Stomach (tissue), 8 donors: ENCODE measurements at regions not wholly inside any gene's neighbourhood (a gene's known extent, or its start where the extent isn't known, plus 50 kb on each side); places are given as distances from the start of the nearest gene placed in this dataset.
A peak's percentile ranks its signal among the peaks of the same experiment; 100 is the strongest.

Source experiments
- DNase-seq, 2 donors: peaks; one replicate each; pipeline versions ENCODE4 v3.0.0 to v3.0.0-alpha.2; 2013 to 2019
- H3K27ac ChIP-seq, 5 donors: fragments of 200-600 bp in 4 of 5; sonication (generic) in 4 of 5; one replicate each; pipeline ENCODE4 v1.5.1; 2013 to 2019; ENCODE audit warnings: mild to moderate bottlenecking in 1 of 5, moderate library complexity in 1 of 5
- H3K27me3 ChIP-seq, 3 donors: fragments of 200-600 bp; sonication (generic); one replicate each; pipeline ENCODE4 v1.5.1; 2017 to 2019; ENCODE audit warnings: mixed run types in 1 of 3
- H3K36me3 ChIP-seq, 4 donors: fragments of 200-600 bp; sonication (generic); 1 replicate in 3 of 4; 2 replicates in 1 of 4; pipeline ENCODE4 v1.5.1; 2016 to 2019
- H3K4me1 ChIP-seq, 4 donors: fragments of 200-600 bp; sonication (generic); one replicate each; pipeline ENCODE4 v1.5.1; 2016 to 2019
- H3K4me3 ChIP-seq, 4 donors: fragments of 200-600 bp; sonication (generic) in 3 of 4; one replicate each; pipeline ENCODE4 v1.5.1; 2016 to 2019; ENCODE audit warnings: mild to moderate bottlenecking in 1 of 4
- H3K9me3 ChIP-seq, 4 donors: fragments of 200-600 bp; sonication (generic); one replicate each; pipeline ENCODE4 v1.5.1; 2016 to 2019
- EP300 ChIP-seq: sonication (generic); formaldehyde crosslinking; IDR thresholded peaks from one replicate; pipeline ENCODE4 v1.6.1; 2017; ENCODE audit warnings: antibody characterized with exemption
- POLR2A ChIP-seq, 4 donors: fragments of 450-650 bp; IDR thresholded peaks; one replicate each; pipeline ENCODE4 v1.6.1; 2016; ENCODE audit warnings: antibody characterized with exemption in 4 of 4, control low read depth in 2 of 4, mild to moderate bottlenecking in 1 of 4, moderate library complexity in 1 of 4
- POLR2AphosphoS5 ChIP-seq, 3 donors: sonication (generic); formaldehyde crosslinking; IDR thresholded peaks; one replicate each; pipeline ENCODE4 v1.6.1; 2016; ENCODE audit warnings: antibody characterized with exemption in 3 of 3
- WGBS, 5 donors: extraction: QIAGEN DNeasy Blood & Tissue Kit in 3 of 5; methylation state at CpG; one replicate each; pipeline versions ENCODE4 v1.1.5 to v1.1.7; 2013 to 2018; 5-methylcytosine and 5-hydroxymethylcytosine counted together
- intact Hi-C: fragments of 100-400 bp; cut with DNase I; formaldehyde crosslinking; loops from one replicate; pipeline ENCODE4 v1.15.1; 2023; ENCODE audit warnings: low total_unique reads
- TF ChIP-seq, protein P1 (sequence below), 7 experiments: fragments of 450-650 bp in 4 of 7; fragments of 200-600 bp in 3 of 7; sonication (generic) in 3 of 7; IDR thresholded peaks; one replicate each; pipeline ENCODE4 v1.5.1; 2016 to 2019; ENCODE audit warnings: antibody characterized with exemption in 7 of 7, control low read depth in 2 of 7, mild to moderate bottlenecking in 1 of 7
- donor health status: healthy with polysubstance abuse.
- donor health status: Bipolar disorder and iron deficiency.
- donor health status: healthy.

DNA sequence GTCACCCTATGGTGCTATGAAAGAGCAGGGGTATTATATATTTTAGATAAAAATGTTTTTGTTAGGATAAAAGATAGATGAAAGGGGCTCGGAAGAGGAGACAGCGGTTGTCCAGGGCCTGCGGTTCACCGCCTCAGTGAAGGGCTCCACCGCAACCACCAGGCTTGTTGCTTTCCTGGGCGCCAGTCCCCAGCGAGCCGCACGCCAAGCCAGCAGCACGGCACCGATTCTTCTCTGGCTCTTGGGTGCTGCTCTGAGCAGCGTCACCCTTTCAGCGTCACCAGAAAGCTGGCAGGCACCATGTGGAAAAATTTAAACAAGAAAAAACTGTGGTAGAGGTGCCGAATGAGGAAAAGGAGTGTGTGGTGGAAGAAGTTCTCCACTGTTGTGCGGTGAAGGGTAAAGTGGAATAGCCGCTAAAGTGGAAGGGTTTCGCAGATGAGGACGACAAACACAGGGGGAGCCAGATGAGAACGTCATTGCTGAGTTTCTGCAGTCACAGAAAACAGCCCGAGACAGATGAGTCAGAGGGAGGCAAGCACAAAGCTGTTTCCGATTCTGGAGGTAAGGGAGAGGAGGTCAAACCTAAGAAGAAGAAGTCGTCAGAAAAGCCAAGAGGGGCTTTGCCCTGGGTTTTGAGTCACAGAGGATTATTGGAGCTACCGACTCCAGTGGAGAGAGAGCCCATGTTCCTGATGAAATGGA, 569.2 kb downstream of the ZBBX start:
- DNase-seq, result no peak
- Histone ChIP-seq H3K4me3 (no peak overlapping the region), H3K4me1 (no peaks in the 10 kb centered on the region), H3K9me3 (peaks cover 0 to 9% (median 6%) of the 10 kb centered on the region in 4 donors), H3K36me3 (no peaks in the 10 kb centered on the region), H3K27me3 (no peaks in the 10 kb centered on the region), H3K27ac (no peak overlapping the region)
- TF ChIP-seq, protein P1, sequence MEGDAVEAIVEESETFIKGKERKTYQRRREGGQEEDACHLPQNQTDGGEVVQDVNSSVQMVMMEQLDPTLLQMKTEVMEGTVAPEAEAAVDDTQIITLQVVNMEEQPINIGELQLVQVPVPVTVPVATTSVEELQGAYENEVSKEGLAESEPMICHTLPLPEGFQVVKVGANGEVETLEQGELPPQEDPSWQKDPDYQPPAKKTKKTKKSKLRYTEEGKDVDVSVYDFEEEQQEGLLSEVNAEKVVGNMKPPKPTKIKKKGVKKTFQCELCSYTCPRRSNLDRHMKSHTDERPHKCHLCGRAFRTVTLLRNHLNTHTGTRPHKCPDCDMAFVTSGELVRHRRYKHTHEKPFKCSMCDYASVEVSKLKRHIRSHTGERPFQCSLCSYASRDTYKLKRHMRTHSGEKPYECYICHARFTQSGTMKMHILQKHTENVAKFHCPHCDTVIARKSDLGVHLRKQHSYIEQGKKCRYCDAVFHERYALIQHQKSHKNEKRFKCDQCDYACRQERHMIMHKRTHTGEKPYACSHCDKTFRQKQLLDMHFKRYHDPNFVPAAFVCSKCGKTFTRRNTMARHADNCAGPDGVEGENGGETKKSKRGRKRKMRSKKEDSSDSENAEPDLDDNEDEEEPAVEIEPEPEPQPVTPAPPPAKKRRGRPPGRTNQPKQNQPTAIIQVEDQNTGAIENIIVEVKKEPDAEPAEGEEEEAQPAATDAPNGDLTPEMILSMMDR (IDR thresholded peaks at IDR 0.05), result no peak
- TF ChIP-seq POLR2AphosphoS5 (IDR thresholded peaks at IDR 0.05) (no peak), EP300 (no peak)
- intact Hi-C loops, result no loop called here
- 89 to 93% (median 91%) methylated on average over 23 of the region's 23 CpGs for WGBS, 5 donors

DNA sequence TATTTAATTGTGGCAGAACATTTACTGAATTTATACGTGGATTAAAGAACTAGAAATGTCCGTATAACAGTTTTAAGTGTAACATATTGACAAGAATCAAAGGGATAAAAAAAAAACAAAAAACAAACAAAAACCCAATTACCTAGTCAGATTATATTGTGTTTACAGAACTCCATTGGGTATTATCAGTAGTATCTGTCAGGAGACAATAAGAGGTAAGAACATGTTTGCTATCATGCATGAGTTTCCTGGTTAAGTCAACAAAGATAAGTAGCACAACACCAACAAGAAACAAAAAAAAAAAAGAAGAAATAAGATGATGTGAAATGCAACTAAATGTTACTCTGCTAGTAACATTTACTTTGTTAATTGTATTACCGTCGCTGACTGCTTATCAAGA, 570.6 kb downstream of the ZBBX start:
- intact Hi-C loops, result no loop called here
- Histone ChIP-seq H3K4me1 (no peaks in the 10 kb centered on the region), H3K27me3 (no peaks in the 10 kb centered on the region), H3K27ac (no peak overlapping the region), H3K9me3 (peaks cover 0 to 21% (median 11%) of the 10 kb centered on the region in 4 donors), H3K36me3 (no peaks in the 10 kb centered on the region), H3K4me3 (no peak overlapping the region)
- WGBS, 5 donors, result 40 to 74% (median 56%) methylated on average over 4 of the region's 4 CpGs
- DNase-seq, result no peak
- TF ChIP-seq POLR2A (IDR thresholded peaks at IDR 0.05) (no peak), POLR2AphosphoS5 (IDR thresholded peaks at IDR 0.05) (no peak), EP300 (no peak)
- TF ChIP-seq, protein P1 (IDR thresholded peaks at IDR 0.05), result no peak

DNA sequence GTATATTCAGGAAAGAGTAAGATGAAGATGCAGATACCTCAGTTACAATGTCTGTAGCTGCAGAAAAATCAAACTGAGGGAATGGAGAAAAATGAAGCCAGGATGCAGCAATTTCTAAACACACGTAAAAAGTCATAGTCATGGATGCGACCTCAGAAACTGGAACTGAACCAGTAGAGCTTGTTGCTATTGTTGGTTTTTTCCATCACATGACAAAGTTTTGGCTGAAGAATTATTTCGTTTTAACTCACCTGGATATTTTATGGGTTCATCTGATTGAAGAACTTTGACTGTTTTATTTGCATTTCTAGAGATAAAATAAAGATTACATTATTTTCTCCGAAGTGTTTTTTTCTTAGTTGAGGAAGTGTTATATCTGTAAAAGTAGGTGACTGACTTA, 591.2 kb downstream of the ZBBX start:
- no peak overlapping the region for H3K4me3 ChIP-seq
- H3K4me1 ChIP-seq, result no peaks in the 10 kb centered on the region
- intact Hi-C loops, result no loop called here
- no peaks in the 10 kb centered on the region for H3K36me3 ChIP-seq
- H3K9me3 ChIP-seq, result no peaks in the 10 kb centered on the region
- no peaks in the 10 kb centered on the region for H3K27me3 ChIP-seq
- no peak overlapping the region for H3K27ac ChIP-seq
- DNase-seq, result no peak
- TF ChIP-seq EP300 (no peak), POLR2AphosphoS5 (IDR thresholded peaks at IDR 0.05) (no peak), POLR2A (IDR thresholded peaks at IDR 0.05) (no peak)
- TF ChIP-seq, protein P1 (IDR thresholded peaks at IDR 0.05), result no peak
- WGBS, 5 donors, result 36 to 61% (median 57%) methylated on average over 4 of the region's 4 CpGs

DNA sequence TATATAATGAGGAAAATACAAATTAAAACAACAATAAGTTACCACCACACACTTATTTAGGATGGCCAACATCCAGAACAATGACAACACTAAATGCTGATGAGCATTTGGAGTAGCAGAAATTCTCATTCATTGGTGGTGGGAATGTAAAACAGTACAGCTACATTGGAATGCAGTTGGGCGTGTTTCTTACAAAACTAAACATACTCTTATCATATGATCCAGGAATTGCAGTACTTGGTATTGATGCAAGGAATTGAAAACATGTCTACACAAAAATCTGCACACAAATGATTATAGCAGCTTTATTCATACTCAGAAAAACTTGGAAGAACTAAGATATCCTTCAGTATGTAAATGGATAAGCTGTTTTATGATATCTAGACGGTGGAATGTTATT, 594.2 kb downstream of the ZBBX start:
- Histone ChIP-seq H3K4me1 (no peaks in the 10 kb centered on the region), H3K9me3 (peaks cover 0 to 13% (median 2%) of the 10 kb centered on the region in 4 donors), H3K27ac (no peak overlapping the region), H3K4me3 (no peak overlapping the region), H3K27me3 (no peaks in the 10 kb centered on the region), H3K36me3 (no peaks in the 10 kb centered on the region)
- intact Hi-C loops, result no loop called here
- peak in 1 of 2 donors; percentile 16 for DNase-seq
- TF ChIP-seq EP300 (no peak), POLR2AphosphoS5 (IDR thresholded peaks at IDR 0.05) (no peak), POLR2A (IDR thresholded peaks at IDR 0.05) (no peak)
- TF ChIP-seq, protein P1 (IDR thresholded peaks at IDR 0.05), result no peak
- 7 to 42% (median 19%) methylated on average over 2 of the region's 2 CpGs for WGBS, 5 donors
